GM12878 (cell line): ENCODE measurements at regions not wholly inside any gene's neighbourhood (a gene's known extent, or its start where the extent isn't known, plus 50 kb on each side); places are given as distances from the start of the nearest gene placed in this dataset.

Source experiments
- ATAC-seq: fragments of 200-7000 bp; cut with Tn5 transposase; 3 replicates; pipeline ENCODE4 v1.9.1; 2020; ENCODE audit warnings: mild to moderate bottlenecking, moderate library complexity
- BruUV-seq: library from RNA; stranded (reverse); fragments of 400-500 nt; replicated peaks from 2 replicates; lab custom pipeline; 2021; lab: Mats Ljungman, UMichigan
- CTCF ChIA-PET: fragments of 300-600 bp; sonication (Branson Sonifier 250); formaldehyde crosslinking; extraction: SDS; loops from one replicate; lab custom pipeline; 2021; ENCODE audit warnings: inconsistent platforms; lab: Yijun Ruan, JAX
- POLR2A ChIA-PET: fragments of 350-600 bp; formaldehyde crosslinking; extraction: SDS; loops from one replicate; lab custom pipeline; 2021; ENCODE audit warnings: inconsistent platforms; lab: Charles Lee
- RAD21 ChIA-PET: fragments of 300-600 bp; sonication (Branson Sonifier 250); formaldehyde crosslinking; loops from one replicate; lab custom pipeline; 2023; ENCODE audit warnings: antibody characterized with exemption; ENCODE audit not compliant: unreplicated experiment; lab: Charles Lee
- SMC1A ChIA-PET: fragments of 300-600 bp; sonication (Branson Sonifier 250); formaldehyde crosslinking; loops from one replicate; lab custom pipeline; 2023; ENCODE audit not compliant: unreplicated experiment, uncharacterized antibody; lab: Charles Lee
- DNase-seq: peaks from one replicate; pipeline ENCODE4 v3.0.0-alpha.2; 2011; ENCODE audit warnings: low read depth, low spot score
- FAIRE-seq: peaks from 3 replicates; lab custom pipeline; 2011; peaks lifted over from hg19 to GRCh38; lab: Jason Lieb, UNC
- H2AFZ ChIP-seq: 2 replicates; pipeline ENCODE4 v1.6.0; 2011; ENCODE audit warnings: low read depth, low read length, control low read depth; ENCODE audit not compliant: control insufficient read depth
- H3K27ac ChIP-seq: 2 replicates; pipeline ENCODE4 v1.5.1; 2011; ENCODE audit warnings: control low read depth; ENCODE audit not compliant: control insufficient read depth, insufficient read depth
- H3K27me3 ChIP-seq, 2 experiments: replicated peaks in 1 of 2; 2 replicates each; pipeline versions ENCODE4 v1.6.0 to v1.6.1; 2011; ENCODE audit warnings: low read length in 1 of 2; ENCODE audit not compliant: control insufficient read depth in 2 of 2, insufficient read depth in 2 of 2
- H3K36me3 ChIP-seq, 2 experiments: 2 replicates each; pipeline ENCODE4 v1.5.1; 2011; ENCODE audit warnings: low read length in 1 of 2; ENCODE audit not compliant: control insufficient read depth in 2 of 2, insufficient read depth in 2 of 2
- H3K4me1 ChIP-seq: 2 replicates; pipeline ENCODE4 v1.6.1; 2011; ENCODE audit warnings: mild to moderate bottlenecking, low read length, moderate library complexity, mixed read lengths; ENCODE audit not compliant: control insufficient read depth, insufficient read depth
- H3K4me2 ChIP-seq: 2 replicates; pipeline ENCODE4 v1.6.0; 2011; ENCODE audit warnings: control low read depth; ENCODE audit not compliant: control insufficient read depth, insufficient read depth
- H3K4me3 ChIP-seq: fragments of 200-600 bp; sonication (generic); 2 replicates; pipeline ENCODE4 v1.5.1; 2016
- H3K79me2 ChIP-seq: 2 replicates; pipeline ENCODE4 v1.6.0; 2011; ENCODE audit warnings: low read length; ENCODE audit not compliant: control insufficient read depth, insufficient read depth
- H3K9ac ChIP-seq: 2 replicates; pipeline ENCODE4 v1.8.0; 2011; ENCODE audit warnings: low read length, control low read depth, mixed read lengths; ENCODE audit not compliant: control insufficient read depth, insufficient read depth
- H3K9me3 ChIP-seq: replicated peaks from 3 replicates; pipeline ENCODE4 v1.5.1; 2011; ENCODE audit warnings: mild to moderate bottlenecking, low read length; ENCODE audit not compliant: control insufficient read depth, insufficient read depth
- H4K20me1 ChIP-seq: 2 replicates; pipeline ENCODE4 v1.6.0; 2011; ENCODE audit not compliant: control insufficient read depth, insufficient read depth
- BCL11A ChIP-seq: IDR thresholded peaks from 2 replicates; pipeline ENCODE4 v1.6.1; 2011; ENCODE audit warnings: low read depth, low read length
- CHD2 ChIP-seq: IDR thresholded peaks from 2 replicates; pipeline ENCODE4 v1.6.1; 2011; ENCODE audit warnings: low read depth, low read length, improper control_type of control experiment, borderline replicate concordance
- CHD4 ChIP-seq: fragments of 200-600 bp; sonication (generic); IDR thresholded peaks from 2 replicates; pipeline ENCODE4 v1.6.1; 2016; ENCODE audit warnings: mild to moderate bottlenecking
- EP300 ChIP-seq, 2 experiments: fragments of 150-350 bp in 1 of 2; IDR thresholded peaks; 2 replicates each; pipeline ENCODE4 v1.6.1; 2011 to 2012; ENCODE audit warnings: low read depth in 2 of 2, low read length in 2 of 2, borderline replicate concordance in 1 of 2, improper control_type of control experiment in 1 of 2, inconsistent platforms in 1 of 2; ENCODE audit not compliant: control insufficient read depth in 1 of 2
- ETV6 ChIP-seq, 2 experiments: fragments of 450-650 bp in 1 of 2; IDR thresholded peaks in 1 of 2; conservative IDR thresholded peaks in 1 of 2; 2 replicates each; pipeline ENCODE4 v1.6.1; 2014; ENCODE audit warnings: antibody characterized with exemption in 1 of 2, borderline replicate concordance in 1 of 2, low read depth in 1 of 2, mild to moderate bottlenecking in 1 of 2, moderate library complexity in 1 of 2
- HDAC2 ChIP-seq: fragments of 200-600 bp; sonication (generic); IDR thresholded peaks from 2 replicates; pipeline ENCODE4 v1.6.1; 2017
- NR2C1 ChIP-seq: fragments of 450-650 bp; IDR thresholded peaks from 2 replicates; pipeline ENCODE4 v1.6.1; 2017; ENCODE audit warnings: antibody characterized with exemption, mild to moderate bottlenecking, moderate library complexity
- POLR2AphosphoS5 ChIP-seq: IDR thresholded peaks from 2 replicates; pipeline ENCODE4 v1.6.1; 2011; ENCODE audit warnings: mild to moderate bottlenecking, low read length, inconsistent platforms
- RFX5 ChIP-seq: IDR thresholded peaks from 2 replicates; pipeline ENCODE4 v1.6.1; 2011; ENCODE audit warnings: low read depth, low read length, improper control_type of control experiment
- SIN3A ChIP-seq: IDR thresholded peaks from 2 replicates; pipeline ENCODE4 v1.6.1; 2012; ENCODE audit warnings: low read depth, low read length, improper control_type of control experiment
- SMC3 ChIP-seq: IDR thresholded peaks from 2 replicates; pipeline ENCODE4 v1.6.1; 2011; ENCODE audit warnings: low read length, improper control_type of control experiment, borderline replicate concordance
- SP1 ChIP-seq: IDR thresholded peaks from one replicate; pipeline ENCODE4 v1.6.1; 2011; ENCODE audit warnings: low read depth, low read length
- SREBF2 ChIP-seq: IDR thresholded peaks from 2 replicates; pipeline ENCODE4 v1.6.1; 2012; ENCODE audit warnings: mild to moderate bottlenecking, low read length
- SUPT20H ChIP-seq: IDR thresholded peaks from 2 replicates; pipeline ENCODE4 v1.6.1; 2011; ENCODE audit warnings: low read depth, mild to moderate bottlenecking, low read length, moderate library complexity, borderline replicate concordance; ENCODE audit not compliant: control insufficient read depth
- TAF1 ChIP-seq: IDR thresholded peaks from 2 replicates; pipeline ENCODE4 v1.6.1; 2011; ENCODE audit warnings: mild to moderate bottlenecking, low read depth, low read length, borderline replicate concordance
- WRNIP1 ChIP-seq: IDR thresholded peaks from 2 replicates; pipeline ENCODE4 v1.6.1; 2011; ENCODE audit warnings: low read depth, low read length, improper control_type of control experiment, borderline replicate concordance
- WGBS: methylation state at CpG from one replicate; pipeline ENCODE4 v1.1.6; 2016; ENCODE audit warnings: low lambda C conversion rate; ENCODE audit not compliant: insufficient replicate concordance, insufficient coverage; ENCODE audit errors: missing lambda C conversion rate; 5-methylcytosine and 5-hydroxymethylcytosine counted together
- in situ Hi-C: fragments of 300-500 bp; cut with MboI; formaldehyde crosslinking; loops from 9 replicates; pipeline ENCODE4 v1.14.3; 2018; ENCODE audit warnings: mixed read lengths
- intact Hi-C: fragments of 100-400 bp; cut with micrococcal nuclease; formaldehyde crosslinking; loops from one replicate; pipeline ENCODE4 v1.14.2; 2022; ENCODE audit not compliant: unreplicated experiment
- TF ChIP-seq, protein P1 (sequence below): IDR thresholded peaks from 2 replicates; pipeline ENCODE4 v1.6.1; 2012; ENCODE audit warnings: mild to moderate bottlenecking, low read depth, low read length
- TF ChIP-seq, protein P2 (sequence below): fragments of 450-650 bp; IDR thresholded peaks from 2 replicates; pipeline ENCODE4 v1.6.1; 2016; ENCODE audit warnings: mild to moderate bottlenecking

DNA sequence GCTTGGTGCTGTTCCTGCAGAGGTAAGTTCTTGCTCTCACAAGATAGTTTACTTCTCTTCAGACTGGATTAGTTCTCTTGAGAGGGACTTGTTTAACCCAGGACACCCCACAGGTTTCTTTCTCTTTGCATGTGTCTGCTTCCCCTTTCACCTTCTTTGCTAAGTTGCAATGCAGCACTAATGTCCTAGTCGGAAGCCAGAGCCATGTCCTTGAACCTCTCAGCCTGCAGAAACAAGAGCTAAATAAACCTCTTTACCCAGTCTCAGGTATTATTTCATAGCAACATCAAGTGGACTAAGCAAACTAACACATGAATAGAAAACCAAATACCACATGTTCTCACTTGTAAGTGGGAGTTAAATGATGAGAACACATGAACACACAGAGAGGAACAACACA, 915.2 kb downstream of the NSUN3 start:
- no TSS peak for BruUV-seq
- in situ Hi-C loops: no loop called here

DNA sequence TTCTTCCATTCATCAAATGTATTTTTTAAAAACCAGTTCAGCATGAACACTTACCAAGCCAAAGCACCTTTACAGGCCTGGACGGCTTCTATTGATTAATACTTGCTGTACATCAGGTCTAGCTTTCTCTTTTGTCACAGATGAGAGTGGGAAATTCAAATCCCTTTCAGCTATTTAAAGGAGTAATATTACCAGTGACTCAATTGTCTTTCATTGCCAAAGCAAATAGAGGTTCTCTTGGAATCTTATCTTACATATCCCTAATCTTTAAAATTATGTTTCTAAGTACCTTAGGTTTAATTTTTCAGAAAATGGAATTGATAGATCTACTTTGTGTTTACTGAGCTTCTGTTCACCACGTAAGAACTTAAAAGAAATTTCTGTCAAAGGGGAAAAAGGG, 922.9 kb downstream of the NSUN3 start:
- intact Hi-C loops (no loop called here), in situ Hi-C loops (no loop called here)
- 5% methylated on average over 2 of the region's 2 CpGs for WGBS
- ATAC-seq (no peak), FAIRE-seq (no peak), DNase-seq (no peak)
- RAD21 ChIA-PET: no interaction called here
- Histone ChIP-seq H3K4me2 (no peak overlapping the region), H3K9me3 (no peaks in the 10 kb centered on the region), H3K4me1 (no peaks in the 10 kb centered on the region), H3K36me3 (no peaks in the 10 kb centered on the region), H2AFZ (no peak overlapping the region), H4K20me1 (no peaks in the 10 kb centered on the region), H3K27ac (no peak overlapping the region), H3K4me3 (no peak overlapping the region), H3K9ac (no peak overlapping the region), H3K27me3 (no peaks in the 10 kb centered on the region), H3K79me2 (no peaks in the 10 kb centered on the region)
- CTCF ChIA-PET: no interaction called here
- no TSS peak for BruUV-seq
- POLR2A ChIA-PET: no interaction called here
- SMC1A ChIA-PET: interaction anchor here (1.0 kb wide), 1 partner anchor 11 kb away, joined by 3 read pairs; no protein-coding TSS in a partner anchor
- TF ChIP-seq SIN3A: no peak
- no peak for TF ChIP-seq BCL11A
- no peak for TF ChIP-seq HDAC2
- no peak for TF ChIP-seq SREBF2
- TF ChIP-seq RFX5: no peak
- TF ChIP-seq, protein P1, sequence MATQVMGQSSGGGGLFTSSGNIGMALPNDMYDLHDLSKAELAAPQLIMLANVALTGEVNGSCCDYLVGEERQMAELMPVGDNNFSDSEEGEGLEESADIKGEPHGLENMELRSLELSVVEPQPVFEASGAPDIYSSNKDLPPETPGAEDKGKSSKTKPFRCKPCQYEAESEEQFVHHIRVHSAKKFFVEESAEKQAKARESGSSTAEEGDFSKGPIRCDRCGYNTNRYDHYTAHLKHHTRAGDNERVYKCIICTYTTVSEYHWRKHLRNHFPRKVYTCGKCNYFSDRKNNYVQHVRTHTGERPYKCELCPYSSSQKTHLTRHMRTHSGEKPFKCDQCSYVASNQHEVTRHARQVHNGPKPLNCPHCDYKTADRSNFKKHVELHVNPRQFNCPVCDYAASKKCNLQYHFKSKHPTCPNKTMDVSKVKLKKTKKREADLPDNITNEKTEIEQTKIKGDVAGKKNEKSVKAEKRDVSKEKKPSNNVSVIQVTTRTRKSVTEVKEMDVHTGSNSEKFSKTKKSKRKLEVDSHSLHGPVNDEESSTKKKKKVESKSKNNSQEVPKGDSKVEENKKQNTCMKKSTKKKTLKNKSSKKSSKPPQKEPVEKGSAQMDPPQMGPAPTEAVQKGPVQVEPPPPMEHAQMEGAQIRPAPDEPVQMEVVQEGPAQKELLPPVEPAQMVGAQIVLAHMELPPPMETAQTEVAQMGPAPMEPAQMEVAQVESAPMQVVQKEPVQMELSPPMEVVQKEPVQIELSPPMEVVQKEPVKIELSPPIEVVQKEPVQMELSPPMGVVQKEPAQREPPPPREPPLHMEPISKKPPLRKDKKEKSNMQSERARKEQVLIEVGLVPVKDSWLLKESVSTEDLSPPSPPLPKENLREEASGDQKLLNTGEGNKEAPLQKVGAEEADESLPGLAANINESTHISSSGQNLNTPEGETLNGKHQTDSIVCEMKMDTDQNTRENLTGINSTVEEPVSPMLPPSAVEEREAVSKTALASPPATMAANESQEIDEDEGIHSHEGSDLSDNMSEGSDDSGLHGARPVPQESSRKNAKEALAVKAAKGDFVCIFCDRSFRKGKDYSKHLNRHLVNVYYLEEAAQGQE: no peak
- no peak for TF ChIP-seq NR2C1
- TF ChIP-seq TAF1: no peak
- TF ChIP-seq, protein P2, sequence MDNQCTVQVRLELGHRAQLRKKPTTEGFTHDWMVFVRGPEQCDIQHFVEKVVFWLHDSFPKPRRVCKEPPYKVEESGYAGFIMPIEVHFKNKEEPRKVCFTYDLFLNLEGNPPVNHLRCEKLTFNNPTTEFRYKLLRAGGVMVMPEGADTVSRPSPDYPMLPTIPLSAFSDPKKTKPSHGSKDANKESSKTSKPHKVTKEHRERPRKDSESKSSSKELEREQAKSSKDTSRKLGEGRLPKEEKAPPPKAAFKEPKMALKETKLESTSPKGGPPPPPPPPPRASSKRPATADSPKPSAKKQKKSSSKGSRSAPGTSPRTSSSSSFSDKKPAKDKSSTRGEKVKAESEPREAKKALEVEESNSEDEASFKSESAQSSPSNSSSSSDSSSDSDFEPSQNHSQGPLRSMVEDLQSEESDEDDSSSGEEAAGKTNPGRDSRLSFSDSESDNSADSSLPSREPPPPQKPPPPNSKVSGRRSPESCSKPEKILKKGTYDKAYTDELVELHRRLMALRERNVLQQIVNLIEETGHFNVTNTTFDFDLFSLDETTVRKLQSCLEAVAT: no peak
- TF ChIP-seq SMC3: no peak
- TF ChIP-seq WRNIP1: no peak
- TF ChIP-seq CHD2: no peak
- TF ChIP-seq SUPT20H: no peak

More for the DNA sequence above, 915.2 kb downstream of the NSUN3 start:
- Histone ChIP-seq H3K27me3 (no peaks in the 10 kb centered on the region), H3K79me2 (no peaks in the 10 kb centered on the region), H3K4me2 (no peak overlapping the region), H4K20me1 (no peaks in the 10 kb centered on the region), H3K4me3 (no peak overlapping the region), H2AFZ (no peak overlapping the region), H3K4me1 (no peaks in the 10 kb centered on the region), H3K9ac (no peak overlapping the region), H3K9me3 (no peaks in the 10 kb centered on the region), H3K36me3 (no peaks in the 10 kb centered on the region), H3K27ac (no peak overlapping the region)
- POLR2A ChIA-PET: no interaction called here
- intact Hi-C loops: no loop called here
- SMC1A ChIA-PET: no interaction called here
- no peak for FAIRE-seq
- RAD21 ChIA-PET: no interaction called here
- WGBS: 58% methylated on average over 1 of the region's 1 CpG
- no peak for ATAC-seq
- CTCF ChIA-PET: no interaction called here
- TF ChIP-seq POLR2AphosphoS5 (no peak), CHD4 (no peak), EP300 (IDR thresholded peaks at IDR 0.05; ENCODE audit: borderline replicate concordance in 1 of 2, control insufficient read depth in 1 of 2, low read depth in 2 of 2, low read length in 2 of 2) (no peak), ETV6 (conservative IDR thresholded peaks at IDR 0.05 in 1 of 2, IDR thresholded peaks at IDR 0.05 in 1 of 2; ENCODE audit: borderline replicate concordance in 1 of 2, low read depth in 1 of 2) (no peak), SP1 (no peak)
- TF ChIP-seq, all 136 proteins: peak for 0
- DNase-seq: no peak
